HG03135 (cell line): ENCODE measurements at regions not wholly inside any gene's neighbourhood (a gene's known extent, or its start where the extent isn't known, plus 50 kb on each side); places are given as distances from the start of the nearest gene placed in this dataset.
"Not testable (repeated sequence)": the region's sequence is repeated elsewhere in the genome, so short reads cannot be mapped to it uniquely, and the experiment has no call there.

ENCODE experiments used
- ATAC-seq: cut with Tn5 transposase; IDR thresholded peaks from one replicate; pipeline ENCODE4 v1.9.1; 2021; ENCODE audit warnings: mild to moderate bottlenecking, moderate library complexity; ENCODE audit not compliant: unreplicated experiment

DNA sequence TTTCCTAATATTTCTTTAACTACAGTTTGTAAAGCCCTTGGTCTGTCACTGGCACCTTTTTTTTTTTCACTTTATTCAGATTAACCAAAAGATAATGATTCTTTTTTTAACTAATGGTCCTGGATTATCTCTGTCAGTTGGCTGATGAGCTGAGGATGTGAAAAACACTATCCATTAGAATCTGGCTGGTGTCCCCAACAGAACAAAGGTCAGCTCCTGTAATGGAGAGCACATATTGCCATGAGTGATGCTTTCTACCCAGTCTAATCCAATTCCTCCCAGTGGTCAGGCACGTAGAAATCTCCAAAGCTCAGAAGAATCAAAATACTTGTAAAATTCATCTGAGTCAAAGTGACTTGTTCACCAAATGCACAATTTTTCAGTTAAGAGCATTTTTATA, 491.7 kb upstream of the PIK3R1 start:
- ATAC-seq = no peak

DNA sequence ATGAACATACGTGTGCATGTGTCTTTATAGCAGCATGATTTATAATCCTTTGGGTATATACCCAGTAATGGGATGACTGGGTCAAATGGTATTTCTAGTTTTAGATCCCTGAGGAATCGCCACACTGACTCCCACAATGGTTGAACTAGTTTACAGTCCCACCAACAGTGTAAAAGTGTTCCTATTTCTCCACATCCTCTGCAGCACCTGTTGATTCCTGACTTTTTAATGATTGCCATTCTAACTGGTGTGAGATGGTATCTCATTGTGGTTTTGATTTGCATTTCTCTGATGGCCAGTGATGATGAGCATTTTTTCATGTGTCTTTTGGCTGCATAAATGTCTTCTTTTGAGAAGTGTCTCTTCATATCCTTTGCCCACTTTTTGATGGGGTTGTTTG, 493.0 kb upstream of the PIK3R1 start:
- ATAC-seq = not testable (repeated sequence)

DNA sequence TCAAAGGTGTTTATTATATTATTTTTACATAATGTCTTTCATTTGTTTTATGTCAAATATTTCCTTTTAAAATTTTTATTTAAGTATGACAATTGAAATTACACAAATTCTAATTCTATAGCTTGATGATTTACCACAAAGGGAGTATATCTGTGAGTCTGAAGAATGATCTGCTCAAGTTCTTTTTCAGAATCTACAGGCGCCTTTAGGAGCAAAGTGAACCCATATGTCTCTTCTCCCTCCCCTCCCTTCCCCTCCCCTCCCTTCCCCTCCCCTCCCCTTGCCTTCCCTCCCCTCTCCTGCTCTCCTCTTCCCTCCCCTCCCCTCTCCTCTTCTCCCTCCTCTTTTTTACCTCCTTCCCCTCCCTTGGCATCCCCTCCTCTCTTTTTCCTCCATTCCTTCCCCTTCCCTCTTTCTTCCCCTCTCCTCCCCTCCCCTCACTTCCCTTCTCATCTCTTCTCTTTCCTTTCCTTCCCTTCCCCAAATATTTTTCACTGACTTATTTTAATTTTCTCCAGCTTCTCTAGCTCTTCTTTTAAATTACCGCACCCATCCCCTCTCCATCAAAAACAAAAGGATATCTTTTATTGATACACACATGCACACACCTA, 495.3 kb upstream of the PIK3R1 start:
- ATAC-seq = no peak

DNA sequence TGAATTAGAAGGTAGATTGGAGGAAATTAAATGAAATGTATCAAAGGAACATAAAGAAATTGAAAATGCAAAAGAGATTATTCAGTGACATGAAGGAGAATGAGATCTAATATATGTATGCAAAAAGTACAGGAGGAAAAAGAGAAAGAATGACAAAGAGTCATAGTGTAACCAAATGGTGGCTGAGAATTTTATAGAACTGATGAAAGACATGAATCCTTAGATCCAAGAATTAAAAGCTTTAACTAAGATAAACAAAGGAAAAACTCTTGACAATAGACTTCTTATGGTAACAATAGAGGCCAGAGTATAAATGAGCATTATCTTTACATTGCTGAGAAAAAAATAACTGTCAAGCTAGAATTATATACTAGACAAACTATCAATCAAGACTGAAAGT, 505.4 kb upstream of the CD180 start:
- ATAC-seq = no peak

DNA sequence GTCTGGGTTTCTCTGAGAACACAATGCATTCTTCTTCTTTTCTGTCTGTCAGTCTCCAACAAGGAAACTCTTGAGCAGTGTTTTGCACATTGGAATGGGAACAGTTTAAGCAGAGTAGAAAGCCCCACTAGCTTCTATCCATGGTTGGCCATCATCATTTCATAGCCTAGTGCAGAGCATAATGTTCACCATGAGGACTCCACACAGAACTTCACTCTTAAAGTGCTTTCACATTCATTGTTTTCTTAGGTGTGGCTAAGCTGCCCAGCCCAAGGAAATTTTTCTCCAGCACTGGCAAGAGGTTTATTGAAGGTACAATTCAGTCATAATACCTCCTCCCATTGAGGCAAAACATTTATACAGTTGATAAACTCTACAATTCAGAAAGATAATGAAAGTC, 503.0 kb upstream of the CD180 start:
- no peak for ATAC-seq

DNA sequence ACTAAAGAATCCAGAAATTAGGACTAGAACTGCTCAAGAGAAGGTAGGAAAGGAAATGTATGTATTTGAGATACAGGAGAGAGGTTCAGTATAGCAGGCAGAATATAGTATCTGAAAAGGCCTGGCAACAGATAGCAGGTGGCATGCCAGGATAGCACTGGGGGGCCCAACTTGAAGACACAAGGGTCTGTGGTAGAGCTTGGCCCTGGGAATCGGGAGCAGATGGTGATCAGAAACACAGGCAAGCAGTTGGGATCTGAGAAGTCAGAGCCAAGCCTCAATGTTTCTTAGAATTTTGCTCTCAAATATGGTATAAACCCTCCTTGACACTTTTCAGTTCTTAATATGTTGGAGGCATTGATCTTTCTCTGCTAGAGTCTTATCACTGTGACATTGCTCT, 499.8 kb upstream of the CD180 start:
- no peak for ATAC-seq

DNA sequence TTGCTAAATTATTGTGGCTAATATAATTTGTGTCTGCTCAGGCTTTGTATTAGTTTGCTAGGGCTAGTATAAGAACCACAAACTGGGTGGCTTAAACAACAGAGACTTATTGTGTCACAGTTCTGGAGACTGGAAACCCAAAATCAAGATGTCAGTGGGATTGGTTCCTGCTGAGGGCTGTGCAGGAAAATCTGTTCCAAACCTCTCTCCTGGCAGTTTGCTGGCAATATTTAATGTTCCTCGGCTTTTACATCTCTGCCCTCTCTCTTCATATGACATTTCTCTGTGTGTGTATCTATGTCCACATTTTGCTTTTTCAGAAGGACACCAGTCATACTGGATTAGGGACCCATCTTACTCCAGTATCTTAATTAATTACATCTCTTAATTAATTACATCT, 498.8 kb upstream of the CD180 start:
- no peak for ATAC-seq

DNA sequence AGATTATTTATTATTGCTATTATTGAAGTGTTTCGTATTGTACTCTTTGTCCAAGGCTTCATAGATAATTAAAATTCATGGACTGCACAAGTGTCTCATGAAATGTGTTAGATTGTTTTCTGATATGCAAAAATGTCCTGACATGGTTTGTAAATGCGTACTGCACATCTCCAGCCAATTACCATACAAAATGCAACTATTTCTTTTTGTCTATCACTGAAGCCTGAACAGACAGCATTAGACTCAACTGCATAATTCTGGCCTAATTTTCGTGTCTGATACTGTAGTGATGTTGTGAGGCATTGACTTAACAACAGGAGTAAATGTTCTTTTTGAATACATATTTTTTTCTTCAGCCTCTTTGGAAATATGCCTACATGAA, 498.2 kb upstream of the CD180 start:
- ATAC-seq = no peak

DNA sequence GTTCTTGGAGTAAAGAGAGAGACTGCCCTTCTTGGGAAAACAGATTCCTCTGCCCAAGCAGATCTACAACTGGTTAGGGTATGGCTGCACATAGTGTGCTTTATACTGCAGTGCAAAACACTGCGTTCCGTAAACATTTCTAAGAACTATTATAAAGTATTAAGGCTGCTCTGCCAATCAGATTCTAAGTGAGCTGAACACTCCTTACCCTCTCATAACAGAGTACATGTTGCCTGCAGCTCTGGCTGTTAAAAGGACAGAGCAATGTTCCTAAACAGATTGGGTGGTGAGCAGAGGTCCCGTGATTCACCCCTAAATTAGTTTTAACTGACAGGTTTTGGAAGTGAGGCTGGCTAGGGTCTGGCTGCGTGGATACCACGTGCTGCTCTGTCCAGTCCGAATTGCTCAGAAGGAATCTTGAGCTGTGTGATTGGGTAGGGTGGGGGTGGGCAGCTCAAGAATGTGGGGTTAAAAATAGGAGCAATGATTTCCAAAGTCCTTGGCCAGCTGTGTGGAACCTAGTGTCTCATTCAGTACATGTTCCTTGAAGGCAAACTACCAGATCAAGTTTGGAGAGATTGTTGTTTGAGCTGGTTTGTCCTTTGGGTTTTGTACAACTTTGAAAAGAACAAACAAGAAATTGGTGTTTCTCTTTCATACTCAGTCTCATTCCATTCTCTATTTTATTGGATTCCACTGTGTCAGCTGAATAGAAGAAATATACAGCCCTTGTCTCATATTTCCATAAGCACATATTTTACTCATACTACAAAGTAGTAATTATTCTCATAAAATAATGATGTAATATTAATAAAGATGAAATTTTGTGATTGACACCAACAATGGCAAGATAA, 497.6 kb upstream of the CD180 start:
- no peak for ATAC-seq

DNA sequence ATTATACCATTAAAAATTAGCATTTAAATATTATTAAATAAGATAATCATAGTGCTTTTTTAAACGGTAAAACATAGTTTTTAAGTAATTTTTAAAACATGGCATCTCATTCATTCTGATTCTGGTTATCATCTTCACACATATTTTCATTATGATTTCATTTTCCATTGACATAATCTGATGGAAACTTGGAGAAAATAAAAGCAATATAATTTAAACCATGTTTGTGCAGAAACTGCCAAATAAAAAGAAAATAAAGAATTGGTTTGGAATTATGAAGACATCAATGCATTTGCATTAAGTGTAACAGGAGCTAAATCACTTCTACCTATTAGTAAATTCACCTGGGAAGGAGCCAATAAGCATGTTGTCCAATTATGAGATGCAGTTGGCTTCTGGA, 490.1 kb upstream of the CD180 start:
- ATAC-seq = no peak

DNA sequence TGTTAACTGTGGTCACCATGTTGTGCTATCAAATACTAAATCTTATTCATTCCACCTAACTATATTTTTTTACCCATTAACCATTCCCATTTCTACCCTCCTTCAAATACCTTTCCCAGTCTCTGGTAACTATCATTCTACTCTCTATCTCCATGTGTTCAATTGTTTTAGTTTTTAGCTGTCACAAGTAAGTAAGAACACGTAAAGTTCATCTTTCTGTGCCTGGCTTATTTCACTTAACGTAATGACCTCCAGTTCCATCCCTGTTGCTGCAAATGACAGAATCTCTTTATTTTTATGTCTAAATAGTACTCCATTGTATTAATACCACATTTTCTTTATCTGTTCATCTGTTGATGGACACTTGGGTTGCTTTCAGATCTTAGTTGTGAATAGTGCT, 485.1 kb upstream of the CD180 start:
- no peak for ATAC-seq

DNA sequence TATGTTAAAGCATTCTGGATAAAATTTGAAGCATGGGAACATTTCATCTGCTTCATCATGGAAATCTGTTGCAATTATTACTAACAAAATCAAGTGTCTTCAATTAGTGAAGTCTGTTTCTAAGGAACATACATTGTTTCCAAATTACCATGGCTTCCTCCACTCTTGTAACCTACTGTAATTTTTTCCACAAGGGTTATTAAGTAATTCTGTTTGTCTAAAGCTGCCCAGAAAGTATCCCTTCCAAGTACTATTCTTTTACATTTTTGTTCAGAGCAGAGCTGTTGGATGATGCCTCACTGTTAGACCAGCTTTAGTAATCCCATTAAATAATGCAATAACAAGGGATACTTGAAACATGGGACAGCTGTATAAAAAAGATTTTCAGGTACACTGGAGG, 483.5 kb upstream of the CD180 start:
- ATAC-seq = no peak

DNA sequence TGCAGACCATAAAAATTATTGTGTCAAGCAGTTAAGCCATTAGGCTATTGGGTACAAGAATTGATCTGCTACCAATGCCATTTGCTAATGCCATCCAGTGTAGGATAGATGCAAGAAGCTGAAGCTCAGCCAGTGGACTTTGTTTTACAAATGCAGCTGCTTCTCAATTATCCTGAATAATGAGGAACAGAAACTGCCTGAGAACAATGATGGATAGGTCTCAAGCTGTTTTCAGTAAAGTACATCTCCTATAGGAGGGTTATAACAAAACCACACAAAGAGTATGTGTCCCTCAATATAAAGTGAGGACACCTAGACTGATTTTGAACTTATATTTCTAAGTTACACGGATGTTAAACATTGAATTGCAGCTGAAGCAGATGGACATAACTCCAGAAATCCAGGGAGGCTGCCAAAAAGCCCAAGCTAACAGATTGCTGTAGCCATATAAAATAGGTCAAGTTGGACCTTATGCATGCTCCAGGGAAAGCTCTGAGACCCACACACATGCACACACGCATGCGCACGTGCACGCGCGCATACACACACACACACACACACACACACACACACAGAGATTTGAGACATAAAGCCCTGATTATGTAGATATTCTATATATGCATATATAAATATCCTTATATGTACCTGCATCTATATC, 482.7 kb upstream of the CD180 start:
- no peak for ATAC-seq

DNA sequence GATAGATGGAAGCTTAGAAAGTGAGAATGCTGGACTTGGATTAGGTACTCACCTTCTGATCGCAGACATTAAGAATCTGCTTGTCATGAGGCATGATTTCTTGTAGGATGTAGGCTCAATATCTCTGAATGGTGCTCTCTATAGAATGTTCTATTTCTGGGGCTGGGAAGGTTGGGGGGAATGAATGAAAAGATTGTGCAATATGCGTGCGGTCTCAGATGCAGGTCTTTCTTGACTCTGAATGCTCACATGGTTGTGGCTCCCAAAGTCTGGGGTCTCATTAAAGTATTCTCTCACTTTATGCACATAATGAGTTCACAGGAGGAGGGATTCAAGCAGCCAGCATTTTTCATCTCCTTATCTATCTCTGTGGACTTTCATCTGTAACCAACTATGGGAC, 482.0 kb upstream of the CD180 start:
- ATAC-seq = no peak

DNA sequence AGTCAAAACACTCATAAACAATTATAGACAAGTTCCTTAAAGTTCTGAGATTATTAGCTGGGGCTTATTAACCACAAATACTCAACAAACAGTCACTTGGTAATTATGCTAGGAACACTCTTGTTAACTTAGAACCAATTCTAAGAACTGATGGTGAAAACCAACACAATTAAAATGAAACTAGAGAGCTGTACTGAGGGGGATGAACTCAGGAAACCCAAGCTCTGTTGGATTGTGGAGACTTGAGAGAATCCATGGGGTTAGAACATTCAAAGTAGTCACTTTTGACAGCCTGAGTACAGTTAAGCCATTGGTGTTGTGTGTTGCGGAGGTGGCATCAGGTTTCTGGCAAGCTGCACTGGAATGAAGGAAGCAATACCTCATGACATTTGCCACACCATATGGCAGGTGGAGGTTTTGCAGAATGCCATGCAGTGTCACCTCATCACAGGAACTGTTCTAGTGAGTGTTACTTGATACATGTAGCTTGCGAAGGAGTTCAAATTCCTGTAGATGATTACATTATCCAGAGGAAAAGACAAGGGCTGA, 480.9 kb upstream of the CD180 start:
- ATAC-seq = no peak

DNA sequence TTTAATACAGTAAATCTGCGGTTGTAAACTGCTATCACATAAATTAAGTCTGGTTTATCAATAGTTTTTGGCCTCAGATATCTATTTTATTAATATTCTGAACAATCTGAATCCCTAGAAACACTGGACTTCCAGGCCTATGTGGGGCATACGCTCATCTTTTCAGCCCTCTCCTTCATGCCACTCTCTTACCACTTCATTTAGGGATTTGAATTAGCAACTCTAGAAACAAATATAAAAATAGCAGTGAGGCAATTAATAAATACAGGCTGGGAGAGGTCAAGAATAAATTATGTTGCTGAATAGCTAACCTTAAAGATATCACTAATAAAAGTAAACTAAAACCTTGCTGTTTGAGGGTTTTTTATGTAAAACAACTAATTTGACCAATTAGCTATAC, 480.3 kb upstream of the CD180 start:
- no peak for ATAC-seq

DNA sequence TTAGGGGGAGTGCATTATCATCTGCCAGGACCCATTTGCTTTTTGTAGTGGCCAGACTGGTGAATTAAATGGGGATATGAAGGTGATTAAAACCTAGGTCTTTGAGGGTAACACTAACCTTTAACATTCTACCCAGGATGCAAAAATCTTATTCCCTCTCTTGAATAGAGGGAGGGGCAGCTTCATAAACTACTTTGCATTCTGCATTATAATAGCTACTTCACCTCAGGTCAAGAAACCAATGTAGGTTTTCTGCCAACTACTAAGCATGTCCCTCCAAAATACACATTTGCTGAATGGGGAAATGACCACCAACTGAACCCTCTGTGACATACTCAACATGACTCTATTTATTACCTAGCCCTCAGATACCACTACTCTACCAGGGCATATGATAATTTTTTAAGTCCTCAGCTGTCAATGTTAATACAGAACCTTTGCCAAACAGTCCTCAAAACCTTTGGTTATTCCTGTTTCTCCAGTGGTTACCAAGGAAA, 477.6 kb upstream of the CD180 start:
- no peak for ATAC-seq

DNA sequence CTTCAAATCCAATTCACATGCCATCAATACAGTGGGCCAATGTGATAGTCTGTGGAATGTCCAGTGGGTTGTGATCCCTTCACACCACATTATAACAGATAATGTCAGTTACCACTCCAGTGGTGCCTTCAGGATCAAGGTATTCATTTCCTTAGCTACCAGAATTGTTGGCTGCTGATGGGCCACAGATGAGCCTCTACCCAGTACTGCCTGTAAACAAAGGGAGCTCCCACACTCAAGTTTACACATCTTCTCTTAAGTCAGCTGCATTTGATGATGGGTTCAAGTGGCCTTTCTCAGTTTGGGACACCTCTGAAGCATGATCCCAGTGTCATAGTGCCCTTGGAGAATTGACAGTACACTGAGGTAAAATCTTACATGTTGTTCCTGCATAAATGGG, 477.0 kb upstream of the CD180 start:
- no peak for ATAC-seq

DNA sequence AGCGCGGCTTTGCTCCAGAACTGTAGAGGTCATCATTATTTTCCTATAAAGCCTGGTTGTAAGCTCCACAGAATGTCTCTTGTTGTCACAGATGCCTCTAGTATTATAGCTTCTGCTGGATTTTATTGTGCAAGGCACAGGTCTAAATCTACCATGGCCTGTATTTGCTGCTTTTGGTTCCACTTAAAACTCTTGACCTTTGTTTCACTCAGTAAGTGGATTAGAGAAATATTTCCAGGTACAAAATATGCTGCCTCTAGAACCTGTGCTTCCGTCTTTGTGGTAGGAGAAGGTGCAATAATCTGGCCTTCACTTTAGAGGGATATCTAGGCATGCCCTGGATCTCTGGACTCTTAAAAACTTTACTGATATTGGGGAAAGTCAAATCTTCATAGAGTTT, 476.6 kb upstream of the CD180 start:
- no peak for ATAC-seq

DNA sequence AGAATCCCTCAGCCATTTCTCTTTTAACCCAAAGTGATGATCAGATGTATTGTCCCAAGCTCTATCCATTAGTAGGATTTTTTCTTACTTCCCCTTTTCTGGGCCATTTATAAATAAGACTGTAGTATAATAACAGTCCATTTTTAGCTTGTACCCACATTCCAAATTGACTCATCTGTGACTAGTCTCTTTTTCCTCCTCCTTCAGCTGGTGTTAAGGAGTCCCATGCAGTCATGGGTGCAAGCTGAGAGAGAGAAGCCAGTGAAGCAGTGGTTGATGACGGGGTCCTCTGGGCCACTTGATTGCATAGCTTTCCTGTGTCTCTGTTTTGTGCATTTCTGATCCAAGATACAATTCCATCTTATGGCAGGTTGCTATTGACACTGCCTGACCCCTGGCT, 476.0 kb upstream of the CD180 start:
- no peak for ATAC-seq

DNA sequence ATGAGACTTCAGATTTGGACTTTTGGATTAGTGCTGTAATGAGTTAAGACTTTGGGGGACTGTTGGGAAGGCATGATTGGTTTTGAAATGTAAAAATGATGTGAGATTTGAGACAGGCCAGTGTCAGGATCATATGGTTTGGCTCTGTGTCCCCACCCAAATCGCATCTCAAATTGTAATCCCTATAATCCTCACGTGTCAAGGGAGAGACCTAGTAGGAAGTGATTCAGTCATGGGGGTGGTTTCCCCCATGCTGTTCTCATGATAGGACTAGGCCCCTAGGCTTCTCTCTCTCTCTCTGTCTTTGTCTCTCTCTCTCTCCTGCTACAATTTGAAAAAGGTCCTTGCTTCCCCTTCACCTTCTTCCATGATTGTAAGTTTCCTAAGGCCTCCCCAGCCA, 473.3 kb upstream of the CD180 start:
- ATAC-seq = no peak

DNA sequence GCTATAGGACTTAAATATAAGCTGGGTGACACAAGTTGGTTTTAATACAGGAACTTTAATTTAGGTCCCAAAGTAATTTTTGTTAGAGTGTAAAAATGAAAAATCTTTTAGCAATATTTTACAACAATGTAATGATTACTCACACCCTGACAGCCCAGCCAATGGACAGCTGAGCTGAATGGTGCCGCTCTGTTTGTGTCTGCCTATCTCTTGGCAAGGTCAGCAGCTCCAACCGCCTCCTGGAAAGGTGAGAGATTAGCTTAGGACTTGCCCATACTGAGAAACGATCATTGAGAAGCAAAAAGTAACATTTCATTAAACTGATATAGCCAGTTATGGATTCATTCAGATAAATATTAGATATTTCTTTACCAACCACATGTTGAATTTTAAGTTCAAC, 463.6 kb upstream of the CD180 start:
- no peak for ATAC-seq
